ENCODE measurements at regions not wholly inside any gene's neighbourhood (a gene's known extent, or its start where the extent isn't known, plus 50 kb on each side); places are given as distances from the start of the nearest gene placed in this dataset.
A peak's percentile ranks its signal among the peaks of the same experiment; 100 is the strongest.

- H3K36me3 Mint-ChIP-seq (ENCODE audit: low read depth): peaks cover 6% of the 10 kb centered on the region
- ChIA-PET POLR2A (no interaction called here), CTCF (no interaction called here)
- no peak overlapping the region for H3K27ac Mint-ChIP-seq
- DNase-seq: no peak
- no peaks in the 10 kb centered on the region for H3K4me1 Mint-ChIP-seq
- peaks cover 17% of the 10 kb centered on the region for H3K27me3 Mint-ChIP-seq
- no peak overlapping the region for H3K4me3 Mint-ChIP-seq
- peaks cover 21% of the 10 kb centered on the region for H3K9me3 Mint-ChIP-seq
These were observed 107.5 kb downstream of the CYSLTR2 start for GRCh38 chr13:48761256-48761655.

- Mint-ChIP-seq H3K4me3 (no peak overlapping the region), H3K36me3 (ENCODE audit: low read depth) (peaks cover 8% of the 10 kb centered on the region), H3K9me3 (peaks cover 15% of the 10 kb centered on the region), H3K4me1 (peaks cover 37% of the 10 kb centered on the region), H3K27ac (no peak overlapping the region), H3K27me3 (peaks cover 33% of the 10 kb centered on the region)
- ChIA-PET POLR2A (interaction anchor here (0.6 to 1.8 kb wide), 2 partner anchors 116 to 207 kb away, joined by 3 to 6 read pairs; partner anchors contain the start of gene FNDC3A), CTCF (interaction anchor here (0.7 to 5.8 kb wide), 26 partner anchors 11 to 1167 kb away, joined by 3 to 51 read pairs (median 4); partner anchors contain the start of genes CYSLTR2, ITM2B, MED4 and NUDT15)
- peak; percentile 84 for DNase-seq
These were observed 115.5 kb downstream of the CYSLTR2 start for GRCh38 chr13:48769107-48769704.

- Mint-ChIP-seq H3K9me3 (peaks cover 4% of the 10 kb centered on the region), H3K27ac (no peak overlapping the region), H3K4me3 (no peak overlapping the region), H3K4me1 (peaks cover 37% of the 10 kb centered on the region), H3K36me3 (ENCODE audit: low read depth) (peaks cover 6% of the 10 kb centered on the region), H3K27me3 (peaks cover 26% of the 10 kb centered on the region)
- CTCF ChIA-PET: interaction anchor here (0.9 to 5.8 kb wide), 7 partner anchors 20 to 732 kb away, joined by 3 to 51 read pairs (median 9); partner anchors contain the start of genes FNDC3A and NUDT15
- no peak for DNase-seq
- POLR2A ChIA-PET: interaction anchor here (1.8 kb wide), 1 partner anchor 205 kb away, joined by 6 read pairs; the partner anchor contains the start of gene FNDC3A
These were observed 116.6 kb downstream of the CYSLTR2 start for GRCh38 chr13:48770372-48770771.

GRCh38 chr13:48772908-48773307 is 119.2 kb downstream of the CYSLTR2 start:
- Mint-ChIP-seq H3K4me3 (no peak overlapping the region), H3K9me3 (no peaks in the 10 kb centered on the region), H3K4me1 (peaks cover 37% of the 10 kb centered on the region), H3K27me3 (peaks cover 15% of the 10 kb centered on the region), H3K36me3 (ENCODE audit: low read depth) (no peaks in the 10 kb centered on the region), H3K27ac (no peak overlapping the region)
- DNase-seq: no peak
- ChIA-PET POLR2A (no interaction called here), CTCF (interaction anchor here (0.5 kb wide), 1 partner anchor 397 kb away, joined by 3 read pairs; no protein-coding TSS in a partner anchor)

- ChIA-PET CTCF (interaction anchor here (0.5 kb wide), 1 partner anchor 398 kb away, joined by 3 read pairs; no protein-coding TSS in a partner anchor), POLR2A (no interaction called here)
- H3K9me3 Mint-ChIP-seq: no peaks in the 10 kb centered on the region
- H3K4me3 Mint-ChIP-seq: no peak overlapping the region
- DNase-seq: no peak
- peaks cover 12% of the 10 kb centered on the region for H3K27me3 Mint-ChIP-seq
- H3K36me3 Mint-ChIP-seq (ENCODE audit: low read depth): no peaks in the 10 kb centered on the region
- H3K4me1 Mint-ChIP-seq: peaks cover 34% of the 10 kb centered on the region
- no peak overlapping the region for H3K27ac Mint-ChIP-seq
These were observed 120.0 kb downstream of the CYSLTR2 start for GRCh38 chr13:48773531-48774275.

- Mint-ChIP-seq H3K27me3 (peaks cover 12% of the 10 kb centered on the region), H3K9me3 (peaks cover 8% of the 10 kb centered on the region), H3K36me3 (ENCODE audit: low read depth) (no peaks in the 10 kb centered on the region), H3K27ac (no peak overlapping the region), H3K4me1 (peaks cover 19% of the 10 kb centered on the region), H3K4me3 (no peak overlapping the region)
- DNase-seq: no peak
- ChIA-PET POLR2A (no interaction called here), CTCF (no interaction called here)
These were observed 121.6 kb downstream of the CYSLTR2 start for GRCh38 chr13:48775285-48775684.

GRCh38 chr13:48775804-48776203 is 122.1 kb downstream of the CYSLTR2 start:
- ChIA-PET CTCF (no interaction called here), POLR2A (no interaction called here)
- Mint-ChIP-seq H3K9me3 (peaks cover 13% of the 10 kb centered on the region), H3K27me3 (peaks cover 12% of the 10 kb centered on the region), H3K36me3 (ENCODE audit: low read depth) (peaks cover under 1% of the 10 kb centered on the region), H3K4me1 (peaks cover 17% of the 10 kb centered on the region), H3K27ac (no peak overlapping the region), H3K4me3 (no peak overlapping the region)
- DNase-seq: no peak

GRCh38 chr13:48776401-48776800 is 122.7 kb downstream of the CYSLTR2 start:
- CTCF ChIA-PET: no interaction called here
- POLR2A ChIA-PET: no interaction called here
- H3K36me3 Mint-ChIP-seq (ENCODE audit: low read depth): peaks cover 3% of the 10 kb centered on the region

GRCh38 chr13:48778610-48779009 is 124.9 kb downstream of the CYSLTR2 start:
- peaks cover 13% of the 10 kb centered on the region for H3K27me3 Mint-ChIP-seq
- H3K4me3 Mint-ChIP-seq: no peak overlapping the region
- peaks cover 22% of the 10 kb centered on the region for H3K9me3 Mint-ChIP-seq
- no peaks in the 10 kb centered on the region for H3K4me1 Mint-ChIP-seq
- H3K36me3 Mint-ChIP-seq (ENCODE audit: low read depth): peaks cover 3% of the 10 kb centered on the region
- CTCF ChIA-PET: no interaction called here
- POLR2A ChIA-PET: no interaction called here
- no peak overlapping the region for H3K27ac Mint-ChIP-seq
- no peak for DNase-seq

More at GRCh38 chr13:48776401-48776800, 122.7 kb downstream of the CYSLTR2 start:
- Mint-ChIP-seq H3K4me1 (peaks cover 17% of the 10 kb centered on the region), H3K27ac (no peak overlapping the region), H3K9me3 (peaks cover 15% of the 10 kb centered on the region), H3K27me3 (peaks cover 13% of the 10 kb centered on the region), H3K4me3 (no peak overlapping the region)
- DNase-seq: no peak

GRCh38 chr13:48780713-48781341 is 127.1 kb downstream of the CYSLTR2 start:
- Mint-ChIP-seq H3K27me3 (peaks cover 13% of the 10 kb centered on the region), H3K36me3 (ENCODE audit: low read depth) (peaks cover 3% of the 10 kb centered on the region), H3K27ac (no peak overlapping the region), H3K4me3 (no peak overlapping the region), H3K9me3 (peaks cover 22% of the 10 kb centered on the region), H3K4me1 (no peaks in the 10 kb centered on the region)
- DNase-seq: no peak
- ChIA-PET CTCF (no interaction called here), POLR2A (no interaction called here)

- ChIA-PET CTCF (no interaction called here), POLR2A (no interaction called here)
- peaks cover 22% of the 10 kb centered on the region for H3K9me3 Mint-ChIP-seq
- DNase-seq: no peak
- H3K27me3 Mint-ChIP-seq: peaks cover 10% of the 10 kb centered on the region
- no peak overlapping the region for H3K4me3 Mint-ChIP-seq
- no peak overlapping the region for H3K27ac Mint-ChIP-seq
- peaks cover 3% of the 10 kb centered on the region for H3K36me3 Mint-ChIP-seq (ENCODE audit: low read depth)
- no peaks in the 10 kb centered on the region for H3K4me1 Mint-ChIP-seq
These were observed 128.7 kb downstream of the CYSLTR2 start for GRCh38 chr13:48782429-48782840.

- ChIA-PET POLR2A (no interaction called here), CTCF (interaction anchor here (0.8 kb wide), 1 partner anchor 14 kb away, joined by 3 read pairs; no protein-coding TSS in a partner anchor)
- H3K27ac Mint-ChIP-seq: no peak overlapping the region
- peaks cover 8% of the 10 kb centered on the region for H3K27me3 Mint-ChIP-seq
- peaks cover 3% of the 10 kb centered on the region for H3K36me3 Mint-ChIP-seq (ENCODE audit: low read depth)
- DNase-seq: no peak
- H3K4me3 Mint-ChIP-seq: no peak overlapping the region
- H3K9me3 Mint-ChIP-seq: peaks cover 22% of the 10 kb centered on the region
- no peaks in the 10 kb centered on the region for H3K4me1 Mint-ChIP-seq
These were observed 129.5 kb downstream of the CYSLTR2 start for GRCh38 chr13:48783181-48783630.

- peaks cover 7% of the 10 kb centered on the region for H3K27me3 Mint-ChIP-seq
These were observed 130.0 kb downstream of the CYSLTR2 start for GRCh38 chr13:48783695-48784230.

More at GRCh38 chr13:48783695-48784230, 130.0 kb downstream of the CYSLTR2 start:
- no peak overlapping the region for H3K4me3 Mint-ChIP-seq
- CTCF ChIA-PET: interaction anchor here (0.8 kb wide), 1 partner anchor 15 kb away, joined by 3 read pairs; no protein-coding TSS in a partner anchor
- DNase-seq: no peak
- POLR2A ChIA-PET: no interaction called here
- H3K36me3 Mint-ChIP-seq (ENCODE audit: low read depth): peaks cover 3% of the 10 kb centered on the region
- peaks cover 22% of the 10 kb centered on the region for H3K9me3 Mint-ChIP-seq
- H3K4me1 Mint-ChIP-seq: no peaks in the 10 kb centered on the region
- H3K27ac Mint-ChIP-seq: no peak overlapping the region
